Panc1 (cell line): ENCODE measurements at regions not wholly inside any gene's neighbourhood (a gene's known extent, or its start where the extent isn't known, plus 50 kb on each side); places are given as distances from the start of the nearest gene placed in this dataset.

ENCODE experiments used
- TCF7L2 ChIP-seq: IDR thresholded peaks from 2 replicates; pipeline ENCODE4 v1.6.1; 2011; ENCODE audit warnings: mild to moderate bottlenecking, low read depth, low read length, inconsistent platforms
- TF ChIP-seq, protein P1 (sequence below): fragments of 450-650 bp; IDR thresholded peaks from 2 replicates; pipeline ENCODE4 v1.5.1; 2017; ENCODE audit warnings: mild to moderate bottlenecking
- TF ChIP-seq, protein P2 (sequence below), 2 experiments: IDR thresholded peaks; 2 replicates each; pipeline ENCODE4 v1.6.1; 2011 to 2012; ENCODE audit warnings: low read depth in 2 of 2, control low read depth in 1 of 2, low read length in 1 of 2, mild to moderate bottlenecking in 1 of 2, moderate library complexity in 1 of 2; ENCODE audit not compliant: insufficient read depth in 1 of 2

DNA sequence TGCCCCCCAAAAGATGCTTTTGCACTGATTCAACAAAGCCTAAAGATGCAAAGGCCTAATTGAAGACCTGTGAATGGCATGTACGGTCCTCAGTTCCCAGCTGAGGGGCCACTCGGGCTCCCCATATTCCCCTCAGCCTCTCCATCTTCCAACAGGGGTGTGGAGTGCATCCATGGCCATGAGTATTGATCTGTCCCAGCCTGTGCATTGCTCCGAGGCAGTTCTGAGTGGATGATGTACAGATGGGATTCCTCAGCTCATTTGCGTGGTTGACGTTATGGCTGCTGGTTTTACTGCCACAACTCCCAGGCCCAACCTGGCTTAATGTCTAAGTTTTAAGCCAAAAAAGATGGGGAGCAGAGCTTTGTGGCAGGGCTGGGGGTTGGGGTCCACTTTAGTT is 162.7 kb upstream of the ZNF267 start:
- TF ChIP-seq, protein P1, sequence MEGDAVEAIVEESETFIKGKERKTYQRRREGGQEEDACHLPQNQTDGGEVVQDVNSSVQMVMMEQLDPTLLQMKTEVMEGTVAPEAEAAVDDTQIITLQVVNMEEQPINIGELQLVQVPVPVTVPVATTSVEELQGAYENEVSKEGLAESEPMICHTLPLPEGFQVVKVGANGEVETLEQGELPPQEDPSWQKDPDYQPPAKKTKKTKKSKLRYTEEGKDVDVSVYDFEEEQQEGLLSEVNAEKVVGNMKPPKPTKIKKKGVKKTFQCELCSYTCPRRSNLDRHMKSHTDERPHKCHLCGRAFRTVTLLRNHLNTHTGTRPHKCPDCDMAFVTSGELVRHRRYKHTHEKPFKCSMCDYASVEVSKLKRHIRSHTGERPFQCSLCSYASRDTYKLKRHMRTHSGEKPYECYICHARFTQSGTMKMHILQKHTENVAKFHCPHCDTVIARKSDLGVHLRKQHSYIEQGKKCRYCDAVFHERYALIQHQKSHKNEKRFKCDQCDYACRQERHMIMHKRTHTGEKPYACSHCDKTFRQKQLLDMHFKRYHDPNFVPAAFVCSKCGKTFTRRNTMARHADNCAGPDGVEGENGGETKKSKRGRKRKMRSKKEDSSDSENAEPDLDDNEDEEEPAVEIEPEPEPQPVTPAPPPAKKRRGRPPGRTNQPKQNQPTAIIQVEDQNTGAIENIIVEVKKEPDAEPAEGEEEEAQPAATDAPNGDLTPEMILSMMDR: no peak
- TF ChIP-seq, protein P2, sequence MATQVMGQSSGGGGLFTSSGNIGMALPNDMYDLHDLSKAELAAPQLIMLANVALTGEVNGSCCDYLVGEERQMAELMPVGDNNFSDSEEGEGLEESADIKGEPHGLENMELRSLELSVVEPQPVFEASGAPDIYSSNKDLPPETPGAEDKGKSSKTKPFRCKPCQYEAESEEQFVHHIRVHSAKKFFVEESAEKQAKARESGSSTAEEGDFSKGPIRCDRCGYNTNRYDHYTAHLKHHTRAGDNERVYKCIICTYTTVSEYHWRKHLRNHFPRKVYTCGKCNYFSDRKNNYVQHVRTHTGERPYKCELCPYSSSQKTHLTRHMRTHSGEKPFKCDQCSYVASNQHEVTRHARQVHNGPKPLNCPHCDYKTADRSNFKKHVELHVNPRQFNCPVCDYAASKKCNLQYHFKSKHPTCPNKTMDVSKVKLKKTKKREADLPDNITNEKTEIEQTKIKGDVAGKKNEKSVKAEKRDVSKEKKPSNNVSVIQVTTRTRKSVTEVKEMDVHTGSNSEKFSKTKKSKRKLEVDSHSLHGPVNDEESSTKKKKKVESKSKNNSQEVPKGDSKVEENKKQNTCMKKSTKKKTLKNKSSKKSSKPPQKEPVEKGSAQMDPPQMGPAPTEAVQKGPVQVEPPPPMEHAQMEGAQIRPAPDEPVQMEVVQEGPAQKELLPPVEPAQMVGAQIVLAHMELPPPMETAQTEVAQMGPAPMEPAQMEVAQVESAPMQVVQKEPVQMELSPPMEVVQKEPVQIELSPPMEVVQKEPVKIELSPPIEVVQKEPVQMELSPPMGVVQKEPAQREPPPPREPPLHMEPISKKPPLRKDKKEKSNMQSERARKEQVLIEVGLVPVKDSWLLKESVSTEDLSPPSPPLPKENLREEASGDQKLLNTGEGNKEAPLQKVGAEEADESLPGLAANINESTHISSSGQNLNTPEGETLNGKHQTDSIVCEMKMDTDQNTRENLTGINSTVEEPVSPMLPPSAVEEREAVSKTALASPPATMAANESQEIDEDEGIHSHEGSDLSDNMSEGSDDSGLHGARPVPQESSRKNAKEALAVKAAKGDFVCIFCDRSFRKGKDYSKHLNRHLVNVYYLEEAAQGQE (IDR thresholded peaks at IDR 0.05; ENCODE audit: insufficient read depth in 1 of 2, low read depth in 2 of 2, low read length in 1 of 2): no peak
- no peak for TF ChIP-seq TCF7L2
